Endothelial cell of umbilical vein (primary cell): ENCODE measurements at regions not wholly inside any gene's neighbourhood (a gene's known extent, or its start where the extent isn't known, plus 50 kb on each side); places are given as distances from the start of the nearest gene placed in this dataset.

Source experiments
- BruUV-seq: library from RNA; stranded (reverse); fragments of 400-500 nt; replicated peaks from 2 replicates; lab custom pipeline; 2021; lab: Mats Ljungman, UMichigan
- CTCF ChIA-PET: fragments of 300-600, 350-600 bp; sonication (Branson Sonifier 250); formaldehyde crosslinking; loops from one replicate; lab custom pipeline; 2021; ENCODE audit warnings: antibody characterized with exemption, inconsistent platforms; lab: Charles Lee
- POLR2A ChIA-PET: fragments of 300-600, 350-600 bp; sonication (Branson Sonifier 250); formaldehyde crosslinking; loops from one replicate; lab custom pipeline; 2021; ENCODE audit warnings: antibody characterized with exemption, inconsistent platforms; lab: Charles Lee
- DNase-seq: peaks from one replicate; pipeline ENCODE4 v3.0.0-alpha.2; 2011; ENCODE audit warnings: low read depth, low spot score
- FAIRE-seq: peaks from 2 replicates; lab custom pipeline; 2011; peaks lifted over from hg19 to GRCh38; lab: Jason Lieb, UNC
- H2AFZ ChIP-seq: 2 replicates; pipeline ENCODE4 v1.6.0; 2012; ENCODE audit warnings: low read depth, low read length, control low read depth, inconsistent platforms
- H3K27ac ChIP-seq: 2 replicates; pipeline ENCODE4 v1.5.1; 2011; ENCODE audit warnings: low read depth, mild to moderate bottlenecking, control low read depth, low read length, moderate library complexity; ENCODE audit not compliant: insufficient read depth
- H3K27me3 ChIP-seq, 2 experiments: 2 replicates each; pipeline versions ENCODE4 v1.6.0 to v1.6.1; 2011; ENCODE audit warnings: low read length in 2 of 2, mixed read lengths in 1 of 2; ENCODE audit not compliant: control insufficient read depth in 2 of 2, insufficient read depth in 2 of 2
- H3K36me3 ChIP-seq, 2 experiments: 2 replicates in 1 of 2; 3 replicates in 1 of 2; pipeline ENCODE4 v1.5.1; 2011; ENCODE audit warnings: low read length in 2 of 2, mild to moderate bottlenecking in 1 of 2, moderate library complexity in 1 of 2; ENCODE audit not compliant: control insufficient read depth in 2 of 2, insufficient read depth in 2 of 2; ENCODE audit errors: extremely low read depth in 1 of 2
- H3K4me1 ChIP-seq: 3 replicates; pipeline ENCODE4 v1.5.1; 2011; ENCODE audit warnings: mild to moderate bottlenecking, low read length; ENCODE audit not compliant: control insufficient read depth, insufficient read depth; ENCODE audit errors: extremely low read depth
- H3K4me2 ChIP-seq: 2 replicates; pipeline ENCODE4 v1.6.1; 2011; ENCODE audit warnings: low read length, control low read depth, mixed read lengths; ENCODE audit not compliant: insufficient read depth
- H3K4me3 ChIP-seq, 3 experiments: fragments of 200-600 bp in 1 of 3; sonication (generic), shearing (Covaris generic) in 1 of 3; replicated peaks in 1 of 3; 2 replicates each; pipeline ENCODE4 v1.5.1; 2011 to 2016; ENCODE audit warnings: control low read depth in 3 of 3, low read length in 3 of 3, mild to moderate bottlenecking in 2 of 3, inconsistent platforms in 1 of 3, low read depth in 1 of 3, moderate library complexity in 1 of 3; ENCODE audit not compliant: insufficient read depth in 1 of 3
- H3K79me2 ChIP-seq: 2 replicates; pipeline ENCODE4 v1.6.0; 2012; ENCODE audit warnings: low read length, inconsistent platforms; ENCODE audit not compliant: control insufficient read depth, insufficient read depth
- H3K9ac ChIP-seq: replicated peaks from 2 replicates; pipeline ENCODE3; 2011; ENCODE audit warnings: low read length, control low read depth; ENCODE audit not compliant: insufficient read depth; ENCODE audit errors: extremely low read depth
- H3K9me1 ChIP-seq: replicated peaks from 3 replicates; pipeline ENCODE4 v1.6.0; 2011; ENCODE audit warnings: mild to moderate bottlenecking, low read length; ENCODE audit not compliant: control insufficient read depth, insufficient read depth; ENCODE audit errors: extremely low read depth
- H3K9me3 ChIP-seq: replicated peaks from 2 replicates; pipeline ENCODE4 v1.5.1; 2012; ENCODE audit warnings: low read length, inconsistent platforms; ENCODE audit not compliant: control insufficient read depth, insufficient read depth
- H4K20me1 ChIP-seq: replicated peaks from 2 replicates; pipeline ENCODE3; 2011; ENCODE audit warnings: mild to moderate bottlenecking, low read length; ENCODE audit not compliant: control insufficient read depth, insufficient read depth; ENCODE audit errors: extremely low read depth
- CTCF ChIP-seq, 2 donors: IDR thresholded peaks; 1 replicate in 1 of 2; 2 replicates in 1 of 2; pipeline ENCODE4 v1.5.1; 2011; ENCODE audit warnings: low read length in 2 of 2, mild to moderate bottlenecking in 2 of 2, moderate library complexity in 2 of 2, control low read depth in 1 of 2, inconsistent platforms in 1 of 2, low read depth in 1 of 2; ENCODE audit not compliant: insufficient read depth in 1 of 2; ENCODE audit errors: extremely low read depth in 1 of 2
- EZH2 ChIP-seq: IDR thresholded peaks from 2 replicates; pipeline ENCODE4 v1.6.1; 2012; ENCODE audit warnings: borderline replicate concordance, low read depth, mild to moderate bottlenecking, moderate library complexity, low read length, inconsistent platforms; ENCODE audit not compliant: severe bottlenecking
- FOS ChIP-seq: IDR thresholded peaks from 2 replicates; pipeline ENCODE4 v1.6.1; 2011; ENCODE audit warnings: mild to moderate bottlenecking, low read length, moderate library complexity, borderline replicate concordance; ENCODE audit not compliant: insufficient read depth
- GATA2 ChIP-seq: IDR thresholded peaks from 2 replicates; pipeline ENCODE4 v1.7.0; 2011; ENCODE audit warnings: low read depth, mild to moderate bottlenecking, moderate library complexity, mixed read lengths, low read length; ENCODE audit not compliant: insufficient read length, insufficient read depth
- JUN ChIP-seq: IDR thresholded peaks from 2 replicates; pipeline ENCODE4 v1.6.1; 2011; ENCODE audit warnings: borderline replicate concordance, low read depth; ENCODE audit not compliant: insufficient read length, insufficient read depth
- MAX ChIP-seq: IDR thresholded peaks from 2 replicates; pipeline ENCODE4 v1.6.1; 2011; ENCODE audit not compliant: insufficient read depth, insufficient read length
- MYC ChIP-seq: IDR thresholded peaks from one replicate; pipeline ENCODE4 v1.6.1; 2011; ENCODE audit warnings: mild to moderate bottlenecking, low read depth, low read length
- POLR2A ChIP-seq: IDR thresholded peaks from 2 replicates; pipeline ENCODE4 v1.6.1; 2012; ENCODE audit warnings: low read depth, mild to moderate bottlenecking, control low read depth, low read length
- POLR2AphosphoS5 ChIP-seq: IDR thresholded peaks from 2 replicates; pipeline ENCODE4 v1.6.1; 2012; ENCODE audit warnings: low read depth, mild to moderate bottlenecking, control low read depth, low read length, moderate library complexity; ENCODE audit not compliant: insufficient read depth
- dilution Hi-C: fragments of 300-500 bp; cut with MboI; formaldehyde crosslinking; loops from one replicate; pipeline ENCODE4 v1.15.0; 2019; ENCODE audit warnings: low sequenced_read_pairs; ENCODE audit not compliant: extremely low pct_ligation_motif_present
- intact Hi-C: fragments of 100-400 bp; cut with micrococcal nuclease; formaldehyde crosslinking; loops from one replicate; pipeline ENCODE4 v1.10.0; 2022

- Histone ChIP-seq H3K27ac (no peak overlapping the region), H3K36me3 (no peaks in the 10 kb centered on the region), H3K4me3 (no peak overlapping the region), H3K4me2 (no peak overlapping the region), H3K9me1 (no peaks in the 10 kb centered on the region), H3K27me3 (no peaks in the 10 kb centered on the region), H3K4me1 (no peaks in the 10 kb centered on the region), H3K9me3 (no peaks in the 10 kb centered on the region), H2AFZ (no peak overlapping the region), H4K20me1 (no peaks in the 10 kb centered on the region), H3K9ac (no peak overlapping the region), H3K79me2 (no peaks in the 10 kb centered on the region)
- ChIA-PET POLR2A (no interaction called here), CTCF (no interaction called here)
- dilution Hi-C loops (no loop called here), intact Hi-C loops (no loop called here)
- DNase-seq (no peak), FAIRE-seq (no peak)
- BruUV-seq, result no TSS peak
- no peak for TF ChIP-seq POLR2AphosphoS5
- no peak for TF ChIP-seq MAX
- TF ChIP-seq FOS, result no peak
- TF ChIP-seq MYC, result no peak
- TF ChIP-seq JUN, result no peak
- TF ChIP-seq EZH2, result no peak
- TF ChIP-seq POLR2A, result no peak
- no peak for TF ChIP-seq CTCF (IDR thresholded peaks at IDR 0.05; ENCODE audit: extremely low read depth in 1 of 2, insufficient read depth in 1 of 2, low read depth in 1 of 2, low read length in 2 of 2)
- no peak for TF ChIP-seq GATA2
Observed at GRCh38 chr13:88118952-88119351, 447.8 kb downstream of the SLITRK5 start.
